ENCODE measurements at regions not wholly inside any gene's neighbourhood (a gene's known extent, or its start where the extent isn't known, plus 50 kb on each side); places are given as distances from the start of the nearest gene placed in this dataset.
A peak's percentile ranks its signal among the peaks of the same experiment; 100 is the strongest.

GRCh38 chr14:21868442-21869046 lies 194.9 kb upstream of the OR4E1 start:
- no peaks in the 10 kb centered on the region for H3K9me3 ChIP-seq (ENCODE audit: low read depth)
- no peaks in the 10 kb centered on the region for H4K20me1 ChIP-seq (ENCODE audit: insufficient read depth)
- H3K27me3 ChIP-seq (replicated peaks; ENCODE audit: insufficient read depth) = no peaks in the 10 kb centered on the region
- no peaks in the 10 kb centered on the region for H3K79me2 ChIP-seq (ENCODE audit: insufficient read depth)
- H3K9me2 ChIP-seq (ENCODE audit: insufficient read depth) = no peaks in the 10 kb centered on the region
- no peaks in the 10 kb centered on the region for H3K36me3 ChIP-seq (ENCODE audit: low read depth)
- no peak overlapping the region for H2AFZ ChIP-seq
- H3K9ac ChIP-seq = no peak overlapping the region
- 0 out of 2 replicates have a peak, but pooled peaks cover 4% of the 10 kb centered on the region for H3K4me1 ChIP-seq (ENCODE audit: insufficient read depth)
- H3K4me3 ChIP-seq = no peak overlapping the region
- peak; percentile 54 for DNase-seq
- no peaks in the 10 kb centered on the region for H3F3A ChIP-seq (ENCODE audit: insufficient read depth)
- WGBS, 2 experiments (ENCODE audit: low coverage in 1 of 2, low lambda C conversion rate in 2 of 2, missing lambda C conversion rate in 2 of 2) = 3 to 11% methylated on average over 2 of the region's 2 CpGs
- no peak overlapping the region for H3K27ac ChIP-seq
- no peak overlapping the region for H3K4me2 ChIP-seq (ENCODE audit: unreplicated experiment)
- no peak for TF ChIP-seq EZH2phosphoT487 (IDR thresholded peaks at IDR 0.05; ENCODE audit: insufficient read depth, low read depth)
- TF ChIP-seq EZH2 (IDR thresholded peaks at IDR 0.05; ENCODE audit: insufficient read depth, poor library complexity, severe bottlenecking) = no peak
- in situ Hi-C loops (cut with MboI) = no loop called here

GRCh38 chr14:21867541-21867940 lies 193.9 kb upstream of the OR4E1 start:
- no peaks in the 10 kb centered on the region for H3K27me3 ChIP-seq (replicated peaks; ENCODE audit: insufficient read depth)
- no peaks in the 10 kb centered on the region for H4K20me1 ChIP-seq (ENCODE audit: insufficient read depth)
- no peak overlapping the region for H3K4me3 ChIP-seq
- in situ Hi-C loops (cut with MboI) = no loop called here
- no peak overlapping the region for H3K4me2 ChIP-seq (ENCODE audit: unreplicated experiment)
- DNase-seq = peak; percentile 45
- H3K79me2 ChIP-seq (ENCODE audit: insufficient read depth) = no peaks in the 10 kb centered on the region
- no peak for TF ChIP-seq EZH2phosphoT487 (IDR thresholded peaks at IDR 0.05; ENCODE audit: insufficient read depth, low read depth)
- TF ChIP-seq EZH2 (IDR thresholded peaks at IDR 0.05; ENCODE audit: insufficient read depth, poor library complexity, severe bottlenecking) = no peak
- H3F3A ChIP-seq (ENCODE audit: insufficient read depth) = no peaks in the 10 kb centered on the region
- H3K9me2 ChIP-seq (ENCODE audit: insufficient read depth) = no peaks in the 10 kb centered on the region
- 0 out of 2 replicates have a peak, but pooled peaks cover 4% of the 10 kb centered on the region for H3K4me1 ChIP-seq (ENCODE audit: insufficient read depth)
- no peak overlapping the region for H2AFZ ChIP-seq
- H3K9ac ChIP-seq = no peak overlapping the region
- H3K36me3 ChIP-seq (ENCODE audit: low read depth) = no peaks in the 10 kb centered on the region
- no peak overlapping the region for H3K27ac ChIP-seq
- H3K9me3 ChIP-seq (ENCODE audit: low read depth) = no peaks in the 10 kb centered on the region

- no peaks in the 10 kb centered on the region for H3K9me2 ChIP-seq (ENCODE audit: insufficient read depth)
- no peak overlapping the region for H3K4me3 ChIP-seq
- no peaks in the 10 kb centered on the region for H3K27me3 ChIP-seq (replicated peaks; ENCODE audit: insufficient read depth)
- no peaks in the 10 kb centered on the region for H3K36me3 ChIP-seq (ENCODE audit: low read depth)
- no peak overlapping the region for H3K4me2 ChIP-seq (ENCODE audit: unreplicated experiment)
- H4K20me1 ChIP-seq (ENCODE audit: insufficient read depth) = no peaks in the 10 kb centered on the region
- no peak overlapping the region for H2AFZ ChIP-seq
- no peak overlapping the region for H3K9ac ChIP-seq
- no peaks in the 10 kb centered on the region for H3K9me3 ChIP-seq (ENCODE audit: low read depth)
- peak; percentile 18 for DNase-seq
- no peak for TF ChIP-seq EZH2phosphoT487 (IDR thresholded peaks at IDR 0.05; ENCODE audit: insufficient read depth, low read depth)
- TF ChIP-seq EZH2 (IDR thresholded peaks at IDR 0.05; ENCODE audit: insufficient read depth, poor library complexity, severe bottlenecking) = no peak
- no peaks in the 10 kb centered on the region for H3F3A ChIP-seq (ENCODE audit: insufficient read depth)
- in situ Hi-C loops (cut with MboI) = no loop called here
- H3K27ac ChIP-seq = no peak overlapping the region
- H3K4me1 ChIP-seq (ENCODE audit: insufficient read depth) = 0 out of 2 replicates have a peak, but pooled peaks cover 4% of the 10 kb centered on the region
- H3K79me2 ChIP-seq (ENCODE audit: insufficient read depth) = no peaks in the 10 kb centered on the region
Observed at GRCh38 chr14:21866479-21866878, 192.9 kb upstream of the OR4E1 start.

- Histone ChIP-seq H3K9me2 (ENCODE audit: insufficient read depth) (no peaks in the 10 kb centered on the region), H3K4me2 (ENCODE audit: unreplicated experiment) (no peak overlapping the region), H3K27ac (no peak overlapping the region), H3K27me3 (replicated peaks; ENCODE audit: insufficient read depth) (no peaks in the 10 kb centered on the region), H3K9me3 (ENCODE audit: low read depth) (no peaks in the 10 kb centered on the region), H3K4me3 (no peak overlapping the region), H3K36me3 (ENCODE audit: low read depth) (no peaks in the 10 kb centered on the region), H3K4me1 (ENCODE audit: insufficient read depth) (0 out of 2 replicates have a peak, but pooled peaks cover 4% of the 10 kb centered on the region), H3F3A (ENCODE audit: insufficient read depth) (no peaks in the 10 kb centered on the region), H3K79me2 (ENCODE audit: insufficient read depth) (no peaks in the 10 kb centered on the region), H4K20me1 (ENCODE audit: insufficient read depth) (no peaks in the 10 kb centered on the region), H3K9ac (no peak overlapping the region), H2AFZ (no peak overlapping the region)
- in situ Hi-C loops (cut with MboI) = no loop called here
- WGBS, 2 experiments (ENCODE audit: low coverage in 1 of 2, low lambda C conversion rate in 2 of 2, missing lambda C conversion rate in 2 of 2) = 26 to 28% methylated on average over 2 of the region's 2 CpGs
- TF ChIP-seq EZH2 (IDR thresholded peaks at IDR 0.05; ENCODE audit: insufficient read depth, poor library complexity, severe bottlenecking) (no peak), EZH2phosphoT487 (IDR thresholded peaks at IDR 0.05; ENCODE audit: insufficient read depth, low read depth) (no peak)
- no peak for DNase-seq
Observed at GRCh38 chr14:21863289-21863688, 189.7 kb upstream of the OR4E1 start.

GRCh38 chr14:21861153-21861552 lies 187.5 kb upstream of the OR4E1 start:
- Histone ChIP-seq H3K4me2 (ENCODE audit: unreplicated experiment) (no peak overlapping the region), H3K4me3 (no peak overlapping the region), H4K20me1 (ENCODE audit: insufficient read depth) (no peaks in the 10 kb centered on the region), H3K9me2 (ENCODE audit: insufficient read depth) (no peaks in the 10 kb centered on the region), H2AFZ (no peak overlapping the region), H3F3A (ENCODE audit: insufficient read depth) (no peaks in the 10 kb centered on the region), H3K9me3 (ENCODE audit: low read depth) (no peaks in the 10 kb centered on the region), H3K27ac (no peak overlapping the region), H3K4me1 (ENCODE audit: insufficient read depth) (no peaks in the 10 kb centered on the region), H3K79me2 (ENCODE audit: insufficient read depth) (no peaks in the 10 kb centered on the region), H3K9ac (no peak overlapping the region), H3K27me3 (replicated peaks; ENCODE audit: insufficient read depth) (no peaks in the 10 kb centered on the region; the same call in 1 of the 2 replicates), H3K36me3 (ENCODE audit: low read depth) (no peaks in the 10 kb centered on the region)
- WGBS, 2 experiments (ENCODE audit: low coverage in 1 of 2, low lambda C conversion rate in 2 of 2, missing lambda C conversion rate in 2 of 2) = 30 to 45% methylated on average over 4 of the region's 4 CpGs
- in situ Hi-C loops (cut with MboI) = no loop called here
- TF ChIP-seq EZH2phosphoT487 (IDR thresholded peaks at IDR 0.05; ENCODE audit: insufficient read depth, low read depth) (no peak), EZH2 (IDR thresholded peaks at IDR 0.05; ENCODE audit: insufficient read depth, poor library complexity, severe bottlenecking) (no peak)
- no peak for DNase-seq

All from GM23248 (cell line).